Neural crest cell (in vitro differentiated cells): ENCODE measurements at regions not wholly inside any gene's neighbourhood (a gene's known extent, or its start where the extent isn't known, plus 50 kb on each side); places are given as distances from the start of the nearest gene placed in this dataset.

Experiments
- DNase-seq: peaks from one replicate; pipeline ENCODE4 v3.0.0; 2021; ENCODE audit warnings: low read depth, mixed read lengths, low spot score
- H3K27ac Mint-ChIP-seq: one replicate; pipeline ENCODE4 v1.8.0; 2021; ENCODE audit warnings: mild to moderate bottlenecking, mixed read lengths; ENCODE audit not compliant: unreplicated experiment
- H3K27me3 Mint-ChIP-seq: 2 replicates; pipeline ENCODE4 v1.8.0; 2021; ENCODE audit warnings: low read depth, mild to moderate bottlenecking, mixed read lengths
- H3K36me3 Mint-ChIP-seq: 2 replicates; pipeline ENCODE4 v1.8.0; 2021; ENCODE audit warnings: low read depth, mild to moderate bottlenecking, mixed read lengths
- H3K4me1 Mint-ChIP-seq: 2 replicates; pipeline ENCODE4 v1.8.0; 2021; ENCODE audit warnings: mixed read lengths
- H3K4me3 Mint-ChIP-seq: one replicate; pipeline ENCODE4 v1.8.0; 2021; ENCODE audit warnings: mild to moderate bottlenecking, mixed read lengths
- H3K9me3 Mint-ChIP-seq: 2 replicates; pipeline ENCODE4 v1.8.0; 2021; ENCODE audit warnings: mixed read lengths
- TF ChIP-seq, protein P1 (sequence below): fragments of 200-600 bp; sonication (generic); conservative IDR thresholded peaks from 2 replicates; pipeline ENCODE4 v1.5.0; 2021; ENCODE audit warnings: antibody characterized with exemption, mild to moderate bottlenecking

- no peak overlapping the region for H3K27ac Mint-ChIP-seq
- H3K4me1 Mint-ChIP-seq: no peaks in the 10 kb centered on the region
- no peaks in the 10 kb centered on the region for H3K9me3 Mint-ChIP-seq
- no peak for DNase-seq
- peaks cover 2% of the 10 kb centered on the region for H3K27me3 Mint-ChIP-seq
- no peaks in the 10 kb centered on the region for H3K36me3 Mint-ChIP-seq
- H3K4me3 Mint-ChIP-seq: no peak overlapping the region
- TF ChIP-seq, protein P1, sequence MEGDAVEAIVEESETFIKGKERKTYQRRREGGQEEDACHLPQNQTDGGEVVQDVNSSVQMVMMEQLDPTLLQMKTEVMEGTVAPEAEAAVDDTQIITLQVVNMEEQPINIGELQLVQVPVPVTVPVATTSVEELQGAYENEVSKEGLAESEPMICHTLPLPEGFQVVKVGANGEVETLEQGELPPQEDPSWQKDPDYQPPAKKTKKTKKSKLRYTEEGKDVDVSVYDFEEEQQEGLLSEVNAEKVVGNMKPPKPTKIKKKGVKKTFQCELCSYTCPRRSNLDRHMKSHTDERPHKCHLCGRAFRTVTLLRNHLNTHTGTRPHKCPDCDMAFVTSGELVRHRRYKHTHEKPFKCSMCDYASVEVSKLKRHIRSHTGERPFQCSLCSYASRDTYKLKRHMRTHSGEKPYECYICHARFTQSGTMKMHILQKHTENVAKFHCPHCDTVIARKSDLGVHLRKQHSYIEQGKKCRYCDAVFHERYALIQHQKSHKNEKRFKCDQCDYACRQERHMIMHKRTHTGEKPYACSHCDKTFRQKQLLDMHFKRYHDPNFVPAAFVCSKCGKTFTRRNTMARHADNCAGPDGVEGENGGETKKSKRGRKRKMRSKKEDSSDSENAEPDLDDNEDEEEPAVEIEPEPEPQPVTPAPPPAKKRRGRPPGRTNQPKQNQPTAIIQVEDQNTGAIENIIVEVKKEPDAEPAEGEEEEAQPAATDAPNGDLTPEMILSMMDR: no peak
Measured at GRCh38 chr14:38080696-38081095, 127.0 kb upstream of the SSTR1 start.

DNA sequence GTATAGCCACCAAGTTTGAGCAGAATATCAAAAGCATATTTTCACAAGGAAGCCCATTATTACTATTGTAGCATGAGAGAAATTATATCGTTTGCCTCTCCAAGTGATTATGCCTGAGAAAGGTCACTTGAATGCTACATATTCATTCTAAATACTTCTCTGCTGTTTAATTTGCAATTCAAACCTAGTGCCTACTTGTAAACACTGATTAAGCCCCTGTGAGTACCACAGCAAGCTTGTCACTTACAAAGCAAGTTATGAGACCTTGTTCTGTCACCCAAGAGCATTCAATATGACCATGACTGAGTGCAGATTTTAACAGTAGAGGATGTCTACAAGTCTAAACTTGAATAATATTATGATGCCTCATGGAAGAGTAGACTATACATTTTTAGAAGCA, 124.7 kb upstream of the SSTR1 start:
- Mint-ChIP-seq H3K4me1 (no peaks in the 10 kb centered on the region), H3K4me3 (no peak overlapping the region), H3K36me3 (no peaks in the 10 kb centered on the region), H3K27me3 (peaks cover 2% of the 10 kb centered on the region), H3K9me3 (no peaks in the 10 kb centered on the region), H3K27ac (no peak overlapping the region)
- no peak for DNase-seq
- TF ChIP-seq, protein P1: no peak

- H3K27ac Mint-ChIP-seq: no peak overlapping the region
- H3K27me3 Mint-ChIP-seq: no peaks in the 10 kb centered on the region
- H3K4me1 Mint-ChIP-seq: no peaks in the 10 kb centered on the region
- H3K9me3 Mint-ChIP-seq: peaks cover 13% of the 10 kb centered on the region
- DNase-seq: no peak
- H3K36me3 Mint-ChIP-seq: no peaks in the 10 kb centered on the region
- TF ChIP-seq, protein P1: no peak
- no peak overlapping the region for H3K4me3 Mint-ChIP-seq
Measured at GRCh38 chr14:38089123-38089522, 118.6 kb upstream of the SSTR1 start.

GRCh38 chr14:38090506-38090905, 117.2 kb upstream of the SSTR1 start:
- H3K4me3 Mint-ChIP-seq: no peak overlapping the region
- H3K27ac Mint-ChIP-seq: no peak overlapping the region
- TF ChIP-seq, protein P1: no peak
- H3K36me3 Mint-ChIP-seq: no peaks in the 10 kb centered on the region
- H3K4me1 Mint-ChIP-seq: no peaks in the 10 kb centered on the region
- DNase-seq: no peak
- H3K9me3 Mint-ChIP-seq: peaks cover 13% of the 10 kb centered on the region
- H3K27me3 Mint-ChIP-seq: no peaks in the 10 kb centered on the region

GRCh38 chr14:38098074-38098836, 109.4 kb upstream of the SSTR1 start:
- Mint-ChIP-seq H3K4me3 (no peak overlapping the region), H3K27ac (no peak overlapping the region), H3K4me1 (no peaks in the 10 kb centered on the region), H3K27me3 (no peaks in the 10 kb centered on the region), H3K9me3 (peaks cover 17% of the 10 kb centered on the region), H3K36me3 (peaks cover 4% of the 10 kb centered on the region)
- TF ChIP-seq, protein P1: no peak
- no peak for DNase-seq
